HG02642 (cell line): ENCODE measurements at regions not wholly inside any gene's neighbourhood (a gene's known extent, or its start where the extent isn't known, plus 50 kb on each side); places are given as distances from the start of the nearest gene placed in this dataset.
"Not testable (repeated sequence)": the region's sequence is repeated elsewhere in the genome, so short reads cannot be mapped to it uniquely, and the experiment has no call there.

ENCODE experiments used
- ATAC-seq: cut with Tn5 transposase; IDR thresholded peaks from one replicate; pipeline ENCODE4 v1.9.1; 2021; ENCODE audit warnings: mild to moderate bottlenecking; ENCODE audit not compliant: unreplicated experiment, poor library complexity

- peak; percentile 79 for ATAC-seq
Observed at GRCh38 chr15:70528270-70528706, 235.1 kb downstream of the UACA start.

- ATAC-seq, result no peak
Observed at GRCh38 chr15:70526974-70527325, 236.4 kb downstream of the UACA start.

- no peak for ATAC-seq
Observed at GRCh38 chr15:70526221-70526973, 237.0 kb downstream of the UACA start.

GRCh38 chr15:70525551-70525950, 237.8 kb downstream of the UACA start:
- no peak for ATAC-seq

GRCh38 chr15:70524470-70524869, 238.9 kb downstream of the UACA start:
- no peak for ATAC-seq

DNA sequence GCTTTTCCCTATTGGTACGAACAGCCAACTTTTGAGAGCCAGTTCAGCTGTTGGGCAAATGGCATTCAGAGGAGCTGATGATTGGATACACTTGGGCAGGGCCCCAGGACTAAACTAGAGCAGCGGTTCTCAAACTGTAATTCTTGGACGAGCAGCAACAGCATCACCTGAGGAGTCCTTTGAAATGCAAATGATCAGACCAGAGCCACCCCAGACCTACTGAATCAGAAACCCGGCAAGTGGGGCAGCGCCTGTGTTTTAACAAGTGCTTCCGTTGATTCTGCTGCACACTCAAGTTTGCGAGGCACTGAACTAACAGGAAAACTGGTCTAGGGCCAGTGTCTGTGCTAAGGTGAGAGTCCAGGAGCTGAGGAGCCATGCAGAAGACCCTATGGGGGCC, 239.7 kb downstream of the UACA start:
- no peak for ATAC-seq

GRCh38 chr15:70523192-70523591, 240.2 kb downstream of the UACA start:
- ATAC-seq, result no peak

DNA sequence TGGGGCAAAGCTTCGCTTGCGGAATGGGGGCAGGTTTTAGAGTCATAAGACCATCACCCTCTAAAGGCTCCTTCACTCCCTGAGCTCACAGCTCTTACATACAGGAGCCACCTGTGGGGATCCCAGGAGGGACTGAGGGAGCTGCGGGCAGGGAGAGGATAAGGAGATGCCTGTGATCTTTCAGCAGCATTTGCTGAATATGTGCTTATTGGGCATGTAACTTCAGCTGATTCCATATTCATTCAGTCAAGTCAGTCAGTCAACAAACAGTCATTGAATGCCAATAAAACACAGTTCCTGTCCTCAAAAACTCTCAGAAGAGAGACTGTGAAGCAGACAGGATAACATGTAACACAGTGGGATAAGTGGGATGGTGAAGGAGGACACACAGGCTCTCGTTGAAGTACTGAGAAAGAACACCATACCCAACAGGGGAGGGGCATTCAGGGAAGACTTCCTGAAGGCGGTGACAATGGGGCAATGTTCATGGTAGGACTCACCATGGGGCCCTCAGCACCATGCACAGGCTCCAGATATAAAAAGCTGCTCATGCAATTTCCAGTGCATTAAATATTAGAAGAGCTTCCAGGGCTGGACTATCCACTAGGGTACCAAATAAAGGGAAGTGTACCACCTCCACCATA, 240.9 kb downstream of the UACA start:
- ATAC-seq, result no peak

DNA sequence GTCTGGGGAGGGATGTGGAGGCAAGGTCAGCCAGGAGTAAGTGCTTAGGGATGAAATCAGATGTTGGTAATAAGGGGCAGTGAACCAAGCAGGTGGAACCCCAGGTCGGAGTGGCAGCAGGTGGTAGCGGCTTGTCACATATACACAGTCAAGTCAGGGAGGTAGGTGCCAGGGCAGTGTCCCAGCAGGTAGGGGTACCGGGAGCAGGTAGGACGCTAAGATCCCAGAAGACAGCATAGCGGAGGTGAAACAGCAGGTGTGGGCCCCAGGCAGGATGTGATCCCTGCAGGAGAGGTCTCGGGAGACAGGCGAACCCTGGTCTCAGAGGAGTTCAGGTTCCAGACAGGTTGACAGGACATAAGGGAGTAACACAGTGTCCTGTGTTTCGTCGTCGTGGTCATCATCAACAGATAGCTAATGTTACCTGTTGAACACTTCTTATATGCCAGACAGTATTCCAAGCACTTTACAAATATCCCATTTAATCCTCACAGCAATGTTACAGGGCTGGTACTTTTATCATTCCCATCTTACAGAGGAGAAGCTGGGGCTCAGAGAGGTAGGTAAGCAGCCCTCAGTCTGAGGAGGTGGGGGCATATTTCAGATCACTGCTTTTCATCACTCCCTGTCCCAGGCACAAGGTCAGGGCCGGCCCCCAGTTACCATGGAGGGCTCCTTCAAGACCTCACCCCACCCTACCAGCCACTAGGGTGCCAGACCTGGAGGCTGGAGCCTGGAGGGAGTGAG, 241.6 kb downstream of the UACA start:
- no peak for ATAC-seq

DNA sequence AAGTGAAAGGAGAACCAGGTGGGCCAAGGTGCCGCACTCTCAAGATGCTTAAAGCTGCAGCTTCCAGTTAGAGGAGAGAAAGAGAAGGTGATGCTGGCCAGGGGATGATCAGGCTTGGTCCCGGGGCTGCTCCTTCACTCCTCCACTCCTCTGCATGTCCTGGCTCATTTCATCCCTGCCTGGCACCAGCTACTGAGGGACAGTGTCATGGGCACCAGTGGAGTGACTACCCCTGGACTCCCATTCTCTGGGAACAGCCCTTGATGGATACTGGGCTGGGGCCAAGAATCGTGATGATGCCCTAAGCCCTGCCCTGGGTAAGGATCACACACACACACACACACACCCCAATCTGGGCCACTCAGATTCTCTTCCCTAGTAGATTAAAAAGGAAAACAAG, 243.7 kb downstream of the UACA start:
- no peak for ATAC-seq

- ATAC-seq, result no peak
Observed at GRCh38 chr15:70519004-70519365, 244.4 kb downstream of the UACA start.

DNA sequence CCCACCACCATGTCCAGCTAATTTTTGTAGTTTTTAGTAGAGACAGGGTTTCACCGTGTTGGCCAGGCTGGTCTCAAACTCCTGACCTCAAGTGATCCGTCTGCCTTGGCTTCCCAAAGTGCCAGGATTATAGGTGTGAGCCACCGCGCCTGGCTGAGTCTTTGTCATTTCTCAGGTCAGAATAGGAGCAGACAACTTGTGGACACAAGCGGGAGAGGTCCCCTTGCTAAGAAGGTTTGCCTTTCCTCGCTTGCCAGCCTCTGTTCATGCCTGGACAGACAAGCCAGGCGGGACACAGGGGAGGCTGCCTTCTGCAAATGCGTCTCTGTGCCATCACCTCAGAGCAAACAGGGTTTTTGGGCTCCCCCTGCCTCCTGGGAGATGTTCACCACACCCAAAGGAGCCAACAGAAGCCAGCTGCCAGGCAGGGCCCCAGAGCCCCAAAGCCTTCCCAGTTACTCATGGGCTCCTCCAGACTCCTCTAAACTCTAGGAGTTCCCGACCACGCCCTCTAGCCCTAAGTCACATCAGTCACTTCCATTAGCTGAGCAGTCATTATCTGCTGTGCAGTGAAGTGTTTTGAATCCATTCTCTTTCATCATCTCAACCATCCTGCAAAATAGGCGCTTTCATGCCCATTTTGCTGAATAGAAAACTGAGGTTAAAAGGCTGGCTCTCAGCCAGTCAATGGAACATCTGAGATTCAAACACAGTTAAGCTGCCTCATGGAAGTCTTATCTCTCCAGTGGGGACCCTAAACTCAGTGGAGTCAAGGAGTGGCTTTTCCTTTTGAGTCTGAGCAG, 245.0 kb downstream of the UACA start:
- no peak for ATAC-seq

- ATAC-seq, result no peak
Observed at GRCh38 chr15:70517194-70517590, 246.2 kb downstream of the UACA start.

DNA sequence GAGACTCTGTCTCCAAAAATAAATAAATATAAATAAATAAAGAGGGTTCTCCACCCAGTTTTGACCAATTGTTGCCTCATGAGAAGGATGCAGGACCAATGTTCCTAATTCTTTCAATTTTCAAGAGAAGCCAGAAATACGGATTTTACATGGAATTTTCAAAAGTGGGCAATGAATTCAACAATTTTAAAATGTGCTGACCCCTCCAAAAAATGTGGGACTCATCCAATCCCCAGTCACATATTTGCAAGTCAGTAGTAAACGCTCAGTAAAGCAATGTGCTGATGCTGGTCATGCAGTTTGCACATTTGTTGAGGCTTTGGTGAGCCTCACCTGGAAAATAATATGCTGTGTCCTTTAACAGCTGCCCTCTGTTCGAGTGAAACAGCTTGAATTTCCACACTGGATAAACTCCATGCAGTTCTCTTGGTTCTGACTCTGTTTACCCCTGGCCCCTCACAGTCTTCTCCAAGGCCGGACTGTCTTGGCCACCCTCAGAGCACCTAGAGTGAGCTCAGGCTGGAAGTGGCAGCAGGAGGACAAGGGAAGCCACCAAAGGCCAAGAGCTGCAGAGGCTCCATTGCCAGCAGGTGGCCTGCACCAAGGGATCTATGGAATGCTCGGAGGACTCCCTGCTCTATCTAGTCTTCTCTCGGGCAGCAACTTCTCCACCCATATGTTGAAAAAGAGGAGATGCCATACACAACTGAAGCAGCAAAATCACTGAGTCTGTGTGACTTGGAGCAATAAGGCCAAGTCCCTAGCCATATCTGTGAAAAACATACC, 246.8 kb downstream of the UACA start:
- no peak for ATAC-seq

DNA sequence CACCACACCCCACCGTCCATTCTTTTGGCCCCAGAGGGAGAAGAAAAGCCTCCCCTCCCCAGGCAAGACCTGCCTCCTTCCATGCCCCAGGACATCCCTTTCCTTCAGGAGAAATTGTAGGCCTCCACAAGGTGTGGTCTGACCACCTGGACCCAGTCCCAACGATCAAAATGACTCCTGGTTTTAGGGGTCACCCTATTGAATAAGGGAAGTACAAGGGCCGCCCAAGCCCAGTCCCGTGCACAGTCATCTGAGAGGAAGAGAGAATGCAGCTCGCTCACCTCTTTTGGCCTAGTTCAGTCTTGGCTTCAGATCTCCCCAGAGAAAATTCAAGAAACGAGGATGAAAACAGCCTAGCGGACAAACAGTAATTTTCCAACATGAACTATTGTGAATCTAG, 249.1 kb downstream of the UACA start:
- no peak for ATAC-seq

DNA sequence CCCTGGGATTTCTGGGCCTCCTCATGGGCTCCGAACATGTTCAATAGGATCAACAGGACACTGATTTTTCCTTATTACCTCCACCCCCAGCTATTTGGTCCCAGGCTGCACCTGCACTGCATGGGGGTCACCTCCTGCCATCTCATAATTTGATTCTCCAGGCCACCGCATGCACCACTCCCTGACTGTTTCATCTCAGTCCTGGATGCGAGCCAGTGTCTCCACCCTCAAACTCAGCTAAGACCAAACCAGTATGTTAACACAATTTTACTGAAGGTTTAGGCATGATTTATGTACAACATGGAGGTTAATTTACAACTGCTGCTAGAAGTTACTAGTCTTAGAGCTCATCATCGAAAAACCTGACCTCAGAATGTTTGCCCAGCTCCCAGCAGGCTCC, 249.5 kb downstream of the UACA start:
- no peak for ATAC-seq

DNA sequence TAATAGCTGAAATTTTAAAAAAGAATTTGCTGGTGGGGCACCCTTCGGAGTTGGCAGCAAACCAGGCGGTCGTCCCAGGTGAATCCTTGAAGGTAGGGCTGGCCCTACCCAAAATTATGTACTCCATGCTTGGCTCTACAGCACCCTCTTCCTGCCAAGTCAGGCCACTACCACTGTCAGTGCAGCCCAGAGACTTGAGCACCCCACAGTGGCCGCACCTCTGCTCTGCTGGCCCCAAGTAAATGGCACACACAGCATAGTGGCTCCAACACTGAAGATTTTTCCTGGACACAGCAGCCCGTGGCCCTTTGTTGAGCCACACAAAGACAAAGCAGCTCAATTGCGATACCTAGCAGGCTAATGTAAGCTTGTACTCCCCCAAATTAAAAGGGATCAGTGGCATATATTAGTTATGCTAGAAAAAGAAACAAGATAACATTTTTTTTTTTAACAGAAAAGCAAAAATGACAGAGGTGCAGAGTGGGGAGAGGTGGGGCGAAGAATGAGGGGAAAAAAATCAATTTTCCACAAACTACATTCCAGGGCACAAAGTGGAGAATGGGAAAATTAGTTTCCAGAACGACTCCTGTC, 250.5 kb downstream of the UACA start:
- ATAC-seq, result peak; percentile 90

GRCh38 chr15:70511972-70512587, 251.3 kb downstream of the UACA start:
- not testable (repeated sequence) for ATAC-seq

DNA sequence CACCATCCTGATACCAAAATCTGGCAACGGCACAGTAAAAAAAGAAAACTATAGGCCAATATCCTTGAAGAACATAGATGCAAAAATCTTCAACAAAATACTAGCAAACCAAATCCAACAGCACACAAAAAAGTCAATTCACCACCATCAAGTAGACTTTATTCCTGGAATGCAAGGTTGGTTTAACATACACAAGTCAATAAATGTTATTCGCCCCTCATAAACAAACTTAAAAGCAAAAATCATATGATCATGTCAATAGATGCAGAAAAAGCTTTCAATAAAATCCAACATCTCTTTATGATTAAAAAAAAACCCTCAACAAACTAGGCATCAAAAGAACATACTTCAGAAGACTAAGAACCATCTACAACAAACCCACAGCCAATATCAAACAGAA, 252.9 kb downstream of the UACA start:
- no peak for ATAC-seq
